NCI-H1048 (cell line): ENCODE measurements at regions not wholly inside any gene's neighbourhood (a gene's known extent, or its start where the extent isn't known, plus 50 kb on each side); places are given as distances from the start of the nearest gene placed in this dataset.
A peak's percentile ranks its signal among the peaks of the same experiment; 100 is the strongest.

Experiments
- DNase-seq: peaks from one replicate; lab custom pipeline; 2025; lab: John Stamatoyannopoulos, UW

GRCh38 chr9:82153032-82153431 lies 164.5 kb downstream of the SPATA31D1 start:
- no peak for DNase-seq

- no peak for DNase-seq
Observed at GRCh38 chr9:82154573-82154972, 166.0 kb downstream of the SPATA31D1 start.

DNA sequence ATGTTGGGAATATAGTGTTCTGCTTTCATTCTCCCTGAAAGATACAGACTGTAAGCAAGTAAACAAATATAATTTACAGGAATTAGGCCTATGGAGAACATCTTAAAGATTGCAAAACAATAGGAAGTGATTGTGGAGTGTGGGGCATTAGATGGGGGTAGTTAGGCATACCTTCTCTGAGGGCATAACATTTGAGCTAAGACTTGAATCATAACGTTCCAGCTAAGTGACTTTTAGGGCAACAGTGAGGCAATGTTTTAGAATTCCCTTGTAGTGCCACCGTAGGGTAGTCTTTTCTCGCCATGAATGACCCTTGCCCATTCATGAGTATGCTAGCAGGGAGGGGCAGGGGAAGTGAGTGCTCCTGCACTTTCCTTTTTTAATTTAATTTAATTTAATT lies 173.3 kb downstream of the SPATA31D1 start:
- DNase-seq, result no peak

- no peak for DNase-seq
Observed at GRCh38 chr9:82164159-82164558, 175.6 kb downstream of the SPATA31D1 start.

- no peak for DNase-seq
Observed at GRCh38 chr9:82167296-82167695, 178.7 kb downstream of the SPATA31D1 start.

DNA sequence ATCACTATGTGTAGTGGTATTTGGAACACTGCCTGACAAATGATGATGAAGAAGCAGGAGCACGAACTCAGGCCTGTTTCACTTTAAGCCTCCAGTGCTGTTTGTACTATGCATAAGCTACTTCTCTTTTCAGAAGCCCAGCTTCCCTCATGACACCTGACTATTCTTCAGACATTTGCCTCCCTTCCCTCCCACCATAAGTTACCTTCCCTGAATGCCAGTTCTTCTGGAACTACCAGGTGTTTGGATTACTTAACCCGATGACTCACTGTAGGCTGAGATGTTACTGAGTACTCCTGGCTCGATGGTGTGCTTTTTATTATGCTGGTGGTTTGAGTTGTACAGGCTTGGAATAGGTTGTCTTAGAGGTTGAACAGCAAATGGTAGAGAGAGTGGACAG lies 180.0 kb downstream of the SPATA31D1 start:
- no peak for DNase-seq

DNA sequence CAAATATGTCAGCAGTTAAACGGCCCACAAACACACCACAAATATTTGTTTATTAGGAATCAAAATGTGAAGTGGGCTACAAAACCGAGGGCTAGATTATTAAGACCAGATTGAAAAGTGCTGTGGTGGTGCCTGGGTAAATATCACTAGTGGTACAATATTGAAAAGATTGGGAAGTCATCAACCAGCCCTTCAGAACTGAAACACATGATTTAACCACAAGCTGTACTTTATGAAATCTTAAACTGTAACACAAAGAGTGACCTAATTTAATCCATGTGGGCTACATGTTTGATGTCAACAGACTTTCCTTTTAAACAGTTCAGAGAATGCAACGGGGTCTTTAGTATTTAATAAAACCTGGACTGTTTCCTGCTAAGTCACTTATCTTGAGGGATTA lies 182.3 kb downstream of the SPATA31D1 start:
- DNase-seq, result no peak

DNA sequence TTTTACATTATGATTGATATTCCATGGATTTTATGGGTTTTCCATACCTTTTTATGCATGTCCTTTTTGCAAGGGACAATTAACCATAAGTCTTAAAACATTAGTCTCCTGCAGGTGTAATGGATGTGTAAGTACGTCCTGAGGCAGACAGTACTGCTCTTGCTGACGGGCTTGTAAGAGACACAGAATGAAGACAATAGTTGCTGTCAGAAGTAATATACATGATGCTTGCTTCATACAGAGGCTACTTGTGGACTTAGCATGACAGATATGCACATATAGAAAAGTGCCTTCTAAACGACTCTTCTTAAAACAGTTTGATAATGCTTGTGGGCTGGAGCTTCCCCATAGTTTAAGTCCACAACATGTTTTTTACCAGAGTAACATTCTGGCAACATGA lies 182.7 kb downstream of the SPATA31D1 start:
- DNase-seq, result no peak

DNA sequence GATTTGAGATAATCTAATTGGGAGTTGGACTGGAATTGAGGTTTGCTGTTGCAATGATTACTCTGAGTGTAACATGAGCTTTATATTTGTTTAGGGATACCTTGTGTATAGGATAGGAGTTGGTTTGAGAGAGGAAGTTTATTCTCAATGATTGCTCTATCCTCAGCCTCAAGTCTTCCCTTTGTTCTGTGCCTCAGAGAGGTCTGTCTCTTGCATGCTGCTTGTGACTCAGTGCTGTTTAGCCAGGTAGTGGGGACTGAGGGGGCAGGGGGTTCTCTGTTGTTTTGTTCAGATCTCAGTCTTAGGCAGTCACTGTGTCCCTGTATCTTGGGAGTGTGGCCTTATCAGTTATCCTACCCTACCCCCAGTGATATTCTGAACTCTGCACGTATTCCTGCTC lies 192.1 kb downstream of the SPATA31D1 start:
- DNase-seq, result no peak

DNA sequence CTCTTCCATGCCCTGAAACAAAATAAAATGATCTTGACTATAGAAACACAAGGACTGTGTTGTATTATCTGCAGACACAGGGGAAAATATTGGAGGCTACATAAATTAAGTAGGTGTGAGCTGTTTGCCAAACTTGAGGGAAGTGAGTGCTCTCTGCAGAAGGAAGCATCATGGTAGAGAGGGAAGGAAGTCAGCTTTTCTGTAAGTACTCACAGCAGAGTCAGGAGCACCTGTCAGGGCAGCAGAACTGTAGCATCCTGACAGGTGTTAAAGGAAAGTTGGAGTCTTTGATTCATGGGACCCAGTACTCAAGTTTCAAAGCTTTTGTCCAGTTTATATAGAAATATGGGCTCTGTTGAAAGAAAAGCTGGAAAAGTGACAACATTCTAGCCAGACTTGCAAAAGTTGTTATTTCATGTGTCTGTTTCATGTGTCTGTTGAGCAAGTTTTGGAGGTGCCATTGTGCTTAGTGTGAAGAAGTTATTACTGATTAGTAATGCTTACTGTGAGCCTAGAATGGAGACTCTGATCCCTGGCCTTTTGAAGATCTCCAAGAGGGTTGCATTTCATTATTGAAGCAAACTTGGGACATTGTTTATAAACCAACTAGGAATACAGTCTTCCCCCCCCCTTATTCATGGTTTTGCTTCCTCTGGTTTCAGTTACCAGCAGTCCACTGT lies 194.7 kb downstream of the SPATA31D1 start:
- DNase-seq, result no peak

DNA sequence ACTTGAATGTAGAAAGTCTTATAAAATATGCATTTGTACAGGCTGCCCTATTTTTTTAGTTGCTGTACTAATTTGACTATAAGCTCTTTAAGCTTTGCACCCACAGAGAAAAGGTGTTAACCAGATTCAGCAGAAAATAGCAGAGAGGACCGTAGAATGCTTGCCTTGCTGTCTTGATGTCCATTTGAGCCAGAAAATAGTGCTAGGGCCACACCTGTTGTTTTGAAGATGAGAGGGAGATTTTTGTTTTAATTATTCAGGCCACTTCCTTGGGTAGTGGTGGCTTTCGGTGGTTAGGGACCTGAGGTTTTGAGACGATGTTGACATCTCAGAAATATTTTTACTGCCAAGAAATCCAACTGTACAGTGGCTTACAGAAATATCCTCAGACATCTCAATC lies 196.0 kb downstream of the SPATA31D1 start:
- no peak for DNase-seq

GRCh38 chr9:82188817-82189216 lies 200.2 kb downstream of the SPATA31D1 start:
- DNase-seq, result no peak

GRCh38 chr9:82191082-82191770 lies 202.7 kb downstream of the SPATA31D1 start:
- no peak for DNase-seq

- no peak for DNase-seq
Observed at GRCh38 chr9:82192211-82192610, 203.6 kb downstream of the SPATA31D1 start.

- peak; percentile 72 for DNase-seq
Observed at GRCh38 chr9:82196622-82197441, 208.3 kb downstream of the SPATA31D1 start.

DNA sequence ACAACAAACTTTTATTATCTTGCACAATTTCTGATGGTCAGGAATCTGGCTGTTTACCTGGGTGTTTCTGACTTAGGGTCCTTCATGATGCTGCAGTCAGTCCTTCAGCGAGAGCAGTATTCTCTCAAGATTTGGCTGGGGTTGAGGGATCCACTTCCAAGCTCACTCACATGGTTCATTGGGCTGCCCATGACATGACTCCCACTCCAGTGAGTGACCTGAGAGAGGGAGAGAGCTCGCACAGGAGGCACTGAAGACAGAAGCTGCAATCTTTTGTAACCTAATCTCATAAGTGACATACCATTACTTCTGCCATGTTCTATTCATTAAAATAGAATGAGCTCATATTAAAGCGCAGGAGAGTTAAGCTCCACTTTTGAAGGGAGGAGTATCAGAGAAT lies 212.6 kb downstream of the SPATA31D1 start:
- DNase-seq, result no peak

GRCh38 chr9:82202808-82203207 lies 214.2 kb downstream of the SPATA31D1 start:
- no peak for DNase-seq

DNA sequence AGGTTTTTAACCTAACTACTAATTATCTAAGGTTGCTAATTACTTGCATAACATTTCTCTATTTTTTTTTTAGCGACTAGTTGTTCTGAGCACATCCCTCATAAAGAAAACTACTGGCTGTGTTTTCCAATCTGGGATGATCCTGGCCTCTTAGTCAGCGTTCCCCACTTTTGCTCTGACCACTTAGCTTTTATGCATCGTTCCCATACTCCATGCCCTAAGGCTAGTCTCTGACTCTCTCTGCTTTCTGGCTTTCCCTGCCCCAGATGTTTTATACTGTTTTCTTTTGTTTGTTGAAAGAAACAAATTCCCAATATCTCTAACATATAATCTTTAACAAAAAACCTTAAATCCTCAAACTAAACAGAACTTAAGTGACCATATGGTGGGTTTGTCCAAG lies 217.9 kb downstream of the SPATA31D1 start:
- DNase-seq, result no peak

DNA sequence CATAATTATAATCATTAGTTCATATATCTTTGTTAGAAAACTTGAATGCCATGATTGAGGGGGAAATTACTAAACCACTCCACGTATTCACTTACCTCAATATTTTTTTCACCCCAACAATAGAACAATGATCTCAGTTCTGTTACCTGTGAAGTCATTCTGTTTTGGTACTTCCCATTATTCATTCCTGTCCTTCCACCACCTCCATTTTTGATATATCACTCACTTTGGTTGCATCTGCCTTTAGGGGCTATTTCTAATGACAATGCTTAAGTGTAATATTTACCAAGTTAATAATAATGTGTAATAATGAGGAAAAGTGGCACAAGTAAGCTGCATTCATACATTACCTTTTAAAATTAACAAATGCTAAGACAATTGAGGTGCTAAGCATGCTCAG lies 218.4 kb downstream of the SPATA31D1 start:
- no peak for DNase-seq

GRCh38 chr9:82208741-82209450 lies 220.3 kb downstream of the SPATA31D1 start:
- DNase-seq, result no peak

GRCh38 chr9:82209797-82210470 lies 221.4 kb downstream of the SPATA31D1 start:
- no peak for DNase-seq

DNA sequence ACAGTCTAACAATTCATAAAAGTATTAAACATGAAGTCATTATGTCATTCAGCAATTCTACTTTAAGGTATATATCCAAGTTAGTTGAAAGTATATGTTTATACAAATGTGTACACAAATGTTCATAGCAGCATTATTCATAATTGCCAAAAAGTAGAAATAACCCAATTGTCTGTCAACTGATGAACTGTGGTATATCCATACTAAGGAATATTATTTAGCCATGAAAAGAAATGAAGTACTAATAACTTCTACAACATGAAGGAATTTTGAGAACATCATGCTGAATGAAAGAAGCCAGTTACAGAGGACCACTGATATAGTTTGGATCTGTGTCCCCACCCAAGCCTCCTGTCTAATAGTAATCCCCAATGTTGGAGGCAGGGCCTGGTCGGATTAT lies 224.3 kb downstream of the SPATA31D1 start:
- no peak for DNase-seq
